Activated naive CD4-positive, alpha-beta T cell treated with anti-CD3 and anti-CD28 coated beads for 36 hours (primary cell): ENCODE measurements at regions not wholly inside any gene's neighbourhood (a gene's known extent, or its start where the extent isn't known, plus 50 kb on each side); places are given as distances from the start of the nearest gene placed in this dataset.

Experiments used
- CTCF ChIA-PET: fragments of 350-600 bp; sonication (Branson Sonifier 250); formaldehyde crosslinking; loops from one replicate; lab custom pipeline; 2021; ENCODE audit warnings: antibody characterized with exemption; lab: Charles Lee
- DNase-seq: peaks from one replicate; pipeline ENCODE4 v3.0.0-alpha.2; 2020
- H3K27ac Mint-ChIP-seq: one replicate; pipeline ENCODE4 v1.8.0; 2021; ENCODE audit warnings: mild to moderate bottlenecking, mixed read lengths
- H3K27me3 Mint-ChIP-seq: one replicate; pipeline ENCODE4 v1.8.0; 2021; ENCODE audit warnings: low read depth, mixed read lengths
- H3K36me3 Mint-ChIP-seq: one replicate; pipeline ENCODE4 v1.8.0; 2021; ENCODE audit warnings: low read depth, mixed read lengths
- H3K4me1 Mint-ChIP-seq: one replicate; pipeline ENCODE4 v1.8.0; 2021; ENCODE audit warnings: low read depth, mixed read lengths
- H3K4me3 Mint-ChIP-seq: one replicate; pipeline ENCODE4 v1.8.0; 2021; ENCODE audit warnings: mild to moderate bottlenecking, moderate library complexity, mixed read lengths
- H3K9me3 Mint-ChIP-seq: one replicate; pipeline ENCODE4 v1.8.0; 2021; ENCODE audit warnings: mixed read lengths
- intact Hi-C: fragments of 100-400 bp; cut with micrococcal nuclease; formaldehyde crosslinking; loops from one replicate; pipeline ENCODE4 v1.15.1; 2023

DNA sequence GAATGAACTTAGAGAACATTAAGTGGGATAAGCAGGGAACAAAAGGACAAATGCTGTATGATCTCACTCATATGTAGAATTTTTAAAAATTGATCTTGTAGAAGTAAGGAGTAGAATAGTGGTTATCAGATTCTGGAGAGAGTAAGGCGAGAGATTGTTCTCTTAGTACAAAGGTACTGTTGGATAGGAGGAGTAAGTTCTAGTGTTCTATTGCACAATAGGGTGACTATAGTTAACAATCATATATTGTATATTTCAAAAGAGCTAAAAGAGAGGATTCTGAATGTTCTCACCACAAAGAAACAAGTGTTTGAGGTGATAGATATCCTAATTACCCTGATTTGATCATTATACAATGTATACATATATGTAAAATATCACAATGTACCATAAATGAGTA lies 735.9 kb downstream of the NCAM2 start:
- peaks cover 1% of the 10 kb centered on the region for H3K9me3 Mint-ChIP-seq
- H3K27me3 Mint-ChIP-seq: no peaks in the 10 kb centered on the region
- H3K4me3 Mint-ChIP-seq: no peak overlapping the region
- H3K27ac Mint-ChIP-seq: no peak overlapping the region
- intact Hi-C loops: no loop called here
- DNase-seq: no peak
- CTCF ChIA-PET: no interaction called here
- H3K4me1 Mint-ChIP-seq: no peaks in the 10 kb centered on the region
- H3K36me3 Mint-ChIP-seq: no peaks in the 10 kb centered on the region

DNA sequence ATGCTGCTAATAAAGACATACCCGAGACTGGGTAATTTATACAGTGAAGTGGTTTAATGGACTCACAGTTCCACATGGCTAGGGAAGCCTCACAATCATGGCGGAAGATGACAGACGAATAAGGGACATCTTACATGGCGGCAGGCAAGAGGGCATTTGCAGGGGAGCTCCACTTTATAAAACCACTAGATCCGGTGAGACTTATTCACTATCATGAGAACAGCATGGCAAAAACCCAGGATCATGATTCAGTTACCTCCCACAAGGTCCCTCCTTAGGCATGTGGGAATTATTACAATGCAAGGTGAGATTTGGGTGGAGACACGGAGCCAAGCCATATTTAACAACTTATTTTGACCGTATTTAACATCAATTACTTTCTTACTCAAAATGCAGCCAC lies 739.0 kb downstream of the NCAM2 start:
- Mint-ChIP-seq H3K27me3 (no peaks in the 10 kb centered on the region), H3K27ac (no peak overlapping the region), H3K4me1 (no peaks in the 10 kb centered on the region), H3K9me3 (peaks cover 1% of the 10 kb centered on the region), H3K4me3 (no peak overlapping the region), H3K36me3 (no peaks in the 10 kb centered on the region)
- intact Hi-C loops: no loop called here
- CTCF ChIA-PET: no interaction called here
- DNase-seq: no peak

- Mint-ChIP-seq H3K9me3 (peaks cover 4% of the 10 kb centered on the region), H3K27ac (no peak overlapping the region), H3K36me3 (no peaks in the 10 kb centered on the region), H3K4me3 (no peak overlapping the region), H3K27me3 (no peaks in the 10 kb centered on the region), H3K4me1 (no peaks in the 10 kb centered on the region)
- no peak for DNase-seq
- CTCF ChIA-PET: no interaction called here
- intact Hi-C loops: no loop called here
Observed at GRCh38 chr21:21740207-21740606, 742.0 kb downstream of the NCAM2 start.

DNA sequence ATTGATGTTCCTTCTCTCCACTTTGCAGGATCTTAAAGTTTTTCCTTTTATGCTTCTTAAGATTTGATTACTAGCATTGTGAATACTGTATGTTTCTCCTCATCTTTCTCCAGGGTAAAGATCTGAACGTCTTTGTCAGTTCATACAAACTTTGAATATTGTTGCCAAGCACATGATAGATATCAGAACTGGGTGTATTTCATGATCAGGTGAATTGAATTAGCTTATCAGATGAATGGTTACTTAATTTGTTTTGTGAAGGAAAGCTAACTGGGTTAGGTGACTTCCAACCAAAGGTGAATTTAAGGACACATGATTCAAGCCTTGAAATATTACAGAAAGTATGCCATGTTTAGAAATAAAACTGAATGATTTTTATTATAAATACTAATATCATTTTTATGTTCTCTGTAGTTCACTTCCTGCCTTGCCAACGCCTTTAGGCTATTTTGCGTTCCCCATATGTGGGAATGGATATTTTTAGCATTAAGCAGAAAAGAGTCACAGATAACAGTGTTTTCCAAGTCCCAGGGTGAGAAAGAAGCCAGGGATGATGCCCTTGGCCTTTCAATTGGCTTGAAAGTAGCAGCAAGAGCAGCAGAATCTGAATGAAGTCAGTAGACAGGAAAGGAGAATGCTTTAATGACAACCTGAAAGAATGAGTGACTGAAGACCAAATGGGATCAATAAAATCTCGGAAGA lies 752.1 kb downstream of the NCAM2 start:
- Mint-ChIP-seq H3K27me3 (no peaks in the 10 kb centered on the region), H3K9me3 (peaks cover 3% of the 10 kb centered on the region), H3K36me3 (no peaks in the 10 kb centered on the region), H3K4me3 (no peak overlapping the region), H3K27ac (no peak overlapping the region), H3K4me1 (no peaks in the 10 kb centered on the region)
- CTCF ChIA-PET: no interaction called here
- DNase-seq: no peak
- intact Hi-C loops: no loop called here

DNA sequence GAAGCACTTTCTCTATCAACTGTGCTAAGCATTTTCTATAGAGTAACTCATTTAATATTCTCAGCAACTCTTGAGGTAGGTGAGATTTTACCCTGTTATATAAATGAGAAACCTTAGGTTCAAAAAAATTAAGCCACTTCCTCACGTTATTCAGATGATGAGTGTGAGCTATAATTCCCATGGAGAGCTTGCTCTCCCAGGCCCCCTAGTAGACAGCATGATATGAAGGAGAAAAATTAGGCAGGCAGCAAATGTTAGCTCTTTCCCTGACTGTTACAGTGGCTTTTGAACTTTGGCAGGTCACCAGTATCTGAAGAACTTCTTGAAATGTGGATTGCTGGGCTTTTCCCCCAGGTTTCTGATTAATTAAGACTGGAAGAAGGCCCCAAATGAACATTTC lies 753.1 kb downstream of the NCAM2 start:
- H3K9me3 Mint-ChIP-seq: peaks cover 1% of the 10 kb centered on the region
- CTCF ChIA-PET: no interaction called here
- H3K27ac Mint-ChIP-seq: no peak overlapping the region
- no peaks in the 10 kb centered on the region for H3K4me1 Mint-ChIP-seq
- no peaks in the 10 kb centered on the region for H3K36me3 Mint-ChIP-seq
- H3K4me3 Mint-ChIP-seq: no peak overlapping the region
- intact Hi-C loops: no loop called here
- H3K27me3 Mint-ChIP-seq: no peaks in the 10 kb centered on the region
- no peak for DNase-seq

DNA sequence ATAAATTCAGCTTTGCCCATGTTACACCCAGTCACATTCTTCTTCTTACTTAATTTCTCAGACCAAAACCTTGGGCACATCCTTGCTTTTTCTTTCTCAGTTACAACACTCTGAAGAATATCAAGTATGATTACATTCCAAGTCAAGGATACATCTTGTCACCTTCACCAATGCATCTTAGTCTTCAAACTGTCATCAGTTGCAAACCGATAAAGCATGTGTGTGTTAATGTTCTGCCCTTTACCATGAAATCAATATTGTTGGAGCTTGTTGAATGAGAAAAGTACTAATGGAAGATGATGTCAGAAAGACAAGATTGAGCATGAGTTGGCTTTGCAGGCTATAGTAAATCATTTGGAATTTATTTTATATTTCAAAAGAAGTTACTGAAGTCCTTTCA lies 764.6 kb downstream of the NCAM2 start:
- no peaks in the 10 kb centered on the region for H3K4me1 Mint-ChIP-seq
- intact Hi-C loops: no loop called here

DNA sequence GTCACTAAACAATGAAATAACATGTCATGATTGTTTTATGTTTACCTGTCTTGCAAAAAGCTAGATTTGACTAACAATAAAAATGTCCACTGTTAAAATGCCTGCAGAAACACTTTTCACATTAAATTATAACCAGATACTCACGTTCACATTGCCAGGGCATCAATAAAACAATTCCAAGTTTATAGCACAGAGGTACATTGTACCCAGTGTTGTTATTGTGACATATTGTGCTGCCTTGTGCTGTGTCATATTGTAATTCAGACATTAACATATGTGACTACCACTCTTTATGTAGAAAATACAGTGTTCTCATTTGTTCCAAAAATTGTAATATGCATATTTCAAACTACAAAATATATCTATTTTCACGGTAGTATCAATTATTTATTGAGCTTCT lies 766.1 kb downstream of the NCAM2 start:
- Mint-ChIP-seq H3K36me3 (no peaks in the 10 kb centered on the region), H3K4me1 (no peaks in the 10 kb centered on the region), H3K27ac (no peak overlapping the region), H3K9me3 (peaks cover 2% of the 10 kb centered on the region), H3K27me3 (no peaks in the 10 kb centered on the region), H3K4me3 (no peak overlapping the region)
- intact Hi-C loops: no loop called here
- DNase-seq: no peak
- CTCF ChIA-PET: no interaction called here

More for the DNA sequence above, 764.6 kb downstream of the NCAM2 start:
- Mint-ChIP-seq H3K4me3 (no peak overlapping the region), H3K36me3 (no peaks in the 10 kb centered on the region), H3K27me3 (no peaks in the 10 kb centered on the region), H3K27ac (no peak overlapping the region), H3K9me3 (no peaks in the 10 kb centered on the region)
- DNase-seq: no peak
- CTCF ChIA-PET: no interaction called here

GRCh38 chr21:21767276-21767675 lies 769.1 kb downstream of the NCAM2 start:
- H3K4me1 Mint-ChIP-seq: no peaks in the 10 kb centered on the region
- H3K27me3 Mint-ChIP-seq: no peaks in the 10 kb centered on the region

DNA sequence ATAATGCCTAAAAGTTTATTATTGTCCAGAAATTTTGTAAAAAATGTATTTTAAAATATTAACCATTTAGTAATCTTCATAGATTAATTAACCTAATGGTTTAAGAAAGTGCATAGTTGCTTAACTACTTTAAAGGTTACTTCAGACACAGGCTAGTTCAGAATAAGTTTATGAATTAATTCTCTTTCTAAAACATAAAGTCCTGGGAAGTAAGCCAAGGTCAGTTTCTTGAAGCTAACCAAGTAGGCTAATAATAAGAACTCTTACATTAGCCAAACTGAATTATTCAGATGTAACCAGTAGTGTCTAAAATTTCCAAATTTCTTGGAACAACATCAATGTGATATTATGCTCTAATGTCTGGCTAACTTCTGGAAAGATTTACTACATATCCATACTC lies 790.4 kb downstream of the NCAM2 start:
- H3K36me3 Mint-ChIP-seq: no peaks in the 10 kb centered on the region
- H3K4me3 Mint-ChIP-seq: no peak overlapping the region
- H3K9me3 Mint-ChIP-seq: no peaks in the 10 kb centered on the region
- H3K27ac Mint-ChIP-seq: no peak overlapping the region
- H3K27me3 Mint-ChIP-seq: no peaks in the 10 kb centered on the region
- CTCF ChIA-PET: no interaction called here
- intact Hi-C loops: no loop called here
- H3K4me1 Mint-ChIP-seq: no peaks in the 10 kb centered on the region
- DNase-seq: no peak

More at GRCh38 chr21:21767276-21767675, 769.1 kb downstream of the NCAM2 start:
- no peak overlapping the region for H3K27ac Mint-ChIP-seq
- CTCF ChIA-PET: no interaction called here
- DNase-seq: no peak
- intact Hi-C loops: no loop called here
- H3K9me3 Mint-ChIP-seq: peaks cover 5% of the 10 kb centered on the region
- H3K36me3 Mint-ChIP-seq: no peaks in the 10 kb centered on the region
- H3K4me3 Mint-ChIP-seq: no peak overlapping the region

DNA sequence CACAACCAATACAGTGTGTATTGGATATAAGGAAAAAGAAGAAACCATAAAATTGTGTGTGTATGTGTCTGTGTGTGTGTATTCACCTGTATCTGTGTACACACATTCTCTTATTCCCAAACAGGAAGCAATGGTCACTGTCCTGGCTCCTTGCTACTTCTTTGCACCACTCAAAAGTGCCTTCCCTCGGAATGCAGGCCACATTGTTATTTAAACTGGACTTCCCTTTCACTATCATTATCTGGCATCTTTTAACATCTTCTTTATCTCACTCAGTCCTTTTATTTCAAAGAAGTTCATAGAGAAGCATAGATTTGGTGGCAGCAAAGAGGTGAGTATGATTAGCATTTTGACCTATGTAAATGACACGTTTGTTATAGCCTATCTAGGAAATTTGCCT lies 803.7 kb downstream of the NCAM2 start:
- H3K4me3 Mint-ChIP-seq: no peak overlapping the region
- CTCF ChIA-PET: no interaction called here
- no peaks in the 10 kb centered on the region for H3K4me1 Mint-ChIP-seq
- no peaks in the 10 kb centered on the region for H3K36me3 Mint-ChIP-seq
- no peaks in the 10 kb centered on the region for H3K27me3 Mint-ChIP-seq
- no peak for DNase-seq
- peaks cover 2% of the 10 kb centered on the region for H3K9me3 Mint-ChIP-seq
- no peak overlapping the region for H3K27ac Mint-ChIP-seq
- intact Hi-C loops: no loop called here

DNA sequence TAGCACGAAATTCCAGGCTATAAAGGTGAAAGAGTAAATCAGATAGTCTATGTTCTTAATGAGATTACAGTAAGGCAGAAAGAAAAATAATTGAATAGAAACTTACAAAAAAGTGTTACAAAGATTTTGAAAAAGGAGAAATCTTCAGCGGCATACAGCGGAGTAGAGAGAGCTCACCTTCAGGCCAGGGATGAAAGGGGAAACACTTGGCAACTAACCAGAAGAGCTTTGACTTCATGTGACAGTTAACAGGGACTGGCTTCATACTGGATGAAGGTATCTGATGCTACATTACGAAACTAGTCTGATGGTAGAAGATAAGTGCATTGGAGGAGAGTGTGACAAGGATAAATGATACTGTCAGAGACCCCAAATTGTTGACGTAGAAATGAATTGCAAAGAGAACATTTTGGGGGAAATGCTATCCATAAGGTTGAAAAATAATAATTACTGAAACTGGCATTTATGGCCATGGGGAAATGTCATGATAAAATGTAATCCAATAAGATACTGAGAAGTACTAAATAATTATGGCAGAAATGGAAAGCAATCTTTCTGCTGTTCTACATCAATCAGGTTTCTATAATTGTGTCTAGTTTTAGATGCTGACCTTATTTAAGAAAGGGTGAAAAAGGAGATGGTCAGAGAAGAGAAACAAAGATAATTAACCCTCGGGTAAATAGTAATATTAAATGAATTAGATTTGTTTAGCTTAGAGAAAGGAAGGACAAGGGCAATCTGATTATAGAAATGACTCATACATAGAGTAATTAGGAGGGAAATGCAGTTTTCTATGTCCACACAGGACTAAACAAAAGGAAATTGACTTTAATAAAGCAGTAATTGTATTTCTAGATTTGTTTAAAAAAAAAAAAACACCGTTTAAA lies 808.7 kb downstream of the NCAM2 start:
- Mint-ChIP-seq H3K27ac (no peak overlapping the region), H3K9me3 (peaks cover 3% of the 10 kb centered on the region), H3K4me1 (no peaks in the 10 kb centered on the region), H3K27me3 (no peaks in the 10 kb centered on the region), H3K4me3 (no peak overlapping the region), H3K36me3 (no peaks in the 10 kb centered on the region)
- intact Hi-C loops: no loop called here
- CTCF ChIA-PET: interaction anchor here (0.6 kb wide), 1 partner anchor 34 kb away, joined by 3 read pairs; no protein-coding TSS in a partner anchor
- DNase-seq: no peak

- CTCF ChIA-PET: interaction anchor here (0.6 kb wide), 1 partner anchor 33 kb away, joined by 3 read pairs; no protein-coding TSS in a partner anchor
- H3K4me3 Mint-ChIP-seq: no peak overlapping the region
- no peaks in the 10 kb centered on the region for H3K27me3 Mint-ChIP-seq
- no peaks in the 10 kb centered on the region for H3K4me1 Mint-ChIP-seq
- no peaks in the 10 kb centered on the region for H3K36me3 Mint-ChIP-seq
- no peak for DNase-seq
- peaks cover 7% of the 10 kb centered on the region for H3K9me3 Mint-ChIP-seq
- H3K27ac Mint-ChIP-seq: no peak overlapping the region
- intact Hi-C loops: no loop called here
Observed at GRCh38 chr21:21807598-21807903, 809.3 kb downstream of the NCAM2 start.

- Mint-ChIP-seq H3K27ac (no peak overlapping the region), H3K4me1 (no peaks in the 10 kb centered on the region), H3K36me3 (no peaks in the 10 kb centered on the region), H3K27me3 (no peaks in the 10 kb centered on the region), H3K9me3 (peaks cover 4% of the 10 kb centered on the region), H3K4me3 (no peak overlapping the region)
- intact Hi-C loops: no loop called here
- CTCF ChIA-PET: interaction anchor here (0.7 kb wide), 1 partner anchor 59 kb away, joined by 3 read pairs; no protein-coding TSS in a partner anchor
- no peak for DNase-seq
Observed at GRCh38 chr21:21813289-21813688, 815.1 kb downstream of the NCAM2 start.
